ENCODE measurements at regions not wholly inside any gene's neighbourhood (a gene's known extent, or its start where the extent isn't known, plus 50 kb on each side); places are given as distances from the start of the nearest gene placed in this dataset.
"Not testable (repeated sequence)": the region's sequence is repeated elsewhere in the genome, so short reads cannot be mapped to it uniquely, and the experiment has no call there.

GRCh38 chr3:72660270-72661114 is 187.8 kb downstream of the SHQ1 start:
- no peak for DNase-seq (ENCODE audit: low read depth in 2 of 2)

- DNase-seq (ENCODE audit: low read depth in 2 of 2), result no peak
Measured at GRCh38 chr3:72659596-72659995, 188.6 kb downstream of the SHQ1 start.

- no peak for DNase-seq (ENCODE audit: low read depth in 2 of 2)
Measured at GRCh38 chr3:72659188-72659587, 189.1 kb downstream of the SHQ1 start.

GRCh38 chr3:72658466-72659100 is 189.7 kb downstream of the SHQ1 start:
- no peak for DNase-seq (ENCODE audit: low read depth in 2 of 2)

GRCh38 chr3:72657666-72658065 is 190.6 kb downstream of the SHQ1 start:
- DNase-seq (ENCODE audit: low read depth in 2 of 2), result peak in 1 of 2 donors; percentile 6

- no peak for DNase-seq (ENCODE audit: low read depth in 2 of 2)
Measured at GRCh38 chr3:72655723-72656122, 192.5 kb downstream of the SHQ1 start.

GRCh38 chr3:72655131-72655551 is 193.1 kb downstream of the SHQ1 start:
- no peak for DNase-seq (ENCODE audit: low read depth in 2 of 2)

- no peak for DNase-seq (ENCODE audit: low read depth in 2 of 2)
Measured at GRCh38 chr3:72652395-72652794, 195.8 kb downstream of the SHQ1 start.

- no peak for DNase-seq (ENCODE audit: low read depth in 2 of 2)
Measured at GRCh38 chr3:72651498-72651897, 196.7 kb downstream of the SHQ1 start.

GRCh38 chr3:72646263-72646662 is 202.0 kb downstream of the SHQ1 start:
- no peak for DNase-seq (ENCODE audit: low read depth in 2 of 2)

- DNase-seq (ENCODE audit: low read depth in 2 of 2), result not testable (repeated sequence)
Measured at GRCh38 chr3:72643635-72644034, 204.6 kb downstream of the SHQ1 start.

- no peak for DNase-seq (ENCODE audit: low read depth in 2 of 2)
Measured at GRCh38 chr3:72641684-72642083, 206.6 kb downstream of the SHQ1 start.

GRCh38 chr3:72641072-72641471 is 207.2 kb downstream of the SHQ1 start:
- DNase-seq (ENCODE audit: low read depth in 2 of 2), result no peak

GRCh38 chr3:72636969-72637597 is 211.2 kb downstream of the SHQ1 start:
- DNase-seq (ENCODE audit: low read depth in 2 of 2), result no peak

- no peak for DNase-seq (ENCODE audit: low read depth in 2 of 2)
Measured at GRCh38 chr3:72635551-72635950, 212.7 kb downstream of the SHQ1 start.

GRCh38 chr3:72634128-72634527 is 214.1 kb downstream of the SHQ1 start:
- DNase-seq (ENCODE audit: low read depth in 2 of 2), result no peak

GRCh38 chr3:72633534-72633933 is 214.7 kb downstream of the SHQ1 start:
- no peak for DNase-seq (ENCODE audit: low read depth in 2 of 2)

- DNase-seq (ENCODE audit: low read depth in 2 of 2), result no peak
Measured at GRCh38 chr3:72633121-72633520, 215.1 kb downstream of the SHQ1 start.

- no peak for DNase-seq (ENCODE audit: low read depth in 2 of 2)
Measured at GRCh38 chr3:72632129-72632528, 216.1 kb downstream of the SHQ1 start.

- DNase-seq (ENCODE audit: low read depth in 2 of 2), result no peak
Measured at GRCh38 chr3:72630969-72631344, 217.3 kb downstream of the SHQ1 start.

- no peak for DNase-seq (ENCODE audit: low read depth in 2 of 2)
Measured at GRCh38 chr3:72630327-72630968, 217.8 kb downstream of the SHQ1 start.

- no peak for DNase-seq (ENCODE audit: low read depth in 2 of 2)
Measured at GRCh38 chr3:72629191-72629631, 219.0 kb downstream of the SHQ1 start.
